ENCODE measurements at regions not wholly inside any gene's neighbourhood (a gene's known extent, or its start where the extent isn't known, plus 50 kb on each side); places are given as distances from the start of the nearest gene placed in this dataset.

GRCh38 chr3:150075417-150075865 is 104.7 kb upstream of the PFN2 start:
- intact Hi-C loops (cut with micrococcal nuclease): no loop called here
- no peaks in the 10 kb centered on the region for H3K4me1 ChIP-seq (ENCODE audit: control insufficient read depth in 1 of 2, insufficient read depth in 2 of 2, low read length in 2 of 2)
- H3K36me3 ChIP-seq (replicated peaks in 1 of 2; ENCODE audit: control insufficient read depth in 1 of 2, insufficient read depth in 2 of 2, low read length in 2 of 2): no peaks in the 10 kb centered on the region
- Mint-ChIP-seq H3K9me3 (peaks cover 0 to 10% (median 6%) of the 10 kb centered on the region in 7 donors), H3K36me3 (no peaks in the 10 kb centered on the region), H3K27me3 (ENCODE audit: low read depth in 3 of 3) (peaks cover 5 to 12% (median 6%) of the 10 kb centered on the region in 3 donors), H3K4me3 (no peak overlapping the region), H3K4me1 (no peaks in the 10 kb centered on the region), H3K27ac (no peak overlapping the region)
- H3K4me3 ChIP-seq (replicated peaks in 1 of 3; ENCODE audit: low read depth in 2 of 3, low read length in 3 of 3): no peak overlapping the region
- H3K9ac ChIP-seq (ENCODE audit: insufficient read depth, low read length, poor library complexity, severe bottlenecking): no peak overlapping the region
- H3K27me3 ChIP-seq (ENCODE audit: control insufficient read depth in 2 of 2, insufficient read depth in 2 of 2, low read length in 2 of 2): no peaks in the 10 kb centered on the region
- H3K27ac ChIP-seq (ENCODE audit: low read depth in 1 of 2, low read length in 2 of 2): no peak overlapping the region
- WGBS (ENCODE audit: insufficient coverage): 92% methylated on average over 2 of the region's 11 CpGs
- H3K9me3 ChIP-seq (replicated peaks in 1 of 2; ENCODE audit: control insufficient read depth in 1 of 2, insufficient read depth in 1 of 2, low read length in 2 of 2): peaks cover 5 to 8% of the 10 kb centered on the region in 2 donors
- TF ChIP-seq CTCF (IDR thresholded peaks at IDR 0.05): no peak
- DNase-seq: no peak
- no peaks in the 10 kb centered on the region for H4K20me1 ChIP-seq (ENCODE audit: insufficient read depth, low read length)
- no peaks in the 10 kb centered on the region for H3K79me2 ChIP-seq (ENCODE audit: insufficient read depth, low read length)
- no peak overlapping the region for H2AFZ ChIP-seq (ENCODE audit: insufficient read depth, low read depth, low read length, poor library complexity, severe bottlenecking)
- no peak overlapping the region for H3K4me2 ChIP-seq (replicated peaks; ENCODE audit: extremely low read depth, low read length, poor library complexity, severe bottlenecking)

GRCh38 chr3:150074697-150075416 is 104.2 kb upstream of the PFN2 start:
- no peak for DNase-seq
- peaks cover 0 to 10% (median 6%) of the 10 kb centered on the region in 7 donors for H3K9me3 Mint-ChIP-seq
- H3K4me3 Mint-ChIP-seq: no peak overlapping the region
- H2AFZ ChIP-seq (ENCODE audit: insufficient read depth, low read depth, low read length, poor library complexity, severe bottlenecking): no peak overlapping the region
- no peaks in the 10 kb centered on the region for H4K20me1 ChIP-seq (ENCODE audit: insufficient read depth, low read length)
- H3K4me2 ChIP-seq (replicated peaks; ENCODE audit: extremely low read depth, low read length, poor library complexity, severe bottlenecking): no peak overlapping the region
- no peak overlapping the region for H3K4me3 ChIP-seq (replicated peaks in 1 of 3; ENCODE audit: low read depth in 2 of 3, low read length in 3 of 3)
- no peaks in the 10 kb centered on the region for H3K79me2 ChIP-seq (ENCODE audit: insufficient read depth, low read length)
- TF ChIP-seq CTCF (IDR thresholded peaks at IDR 0.05): no peak
- peaks cover 5 to 8% of the 10 kb centered on the region in 2 donors for H3K9me3 ChIP-seq (replicated peaks in 1 of 2; ENCODE audit: control insufficient read depth in 1 of 2, insufficient read depth in 1 of 2, low read length in 2 of 2)
- H3K27ac Mint-ChIP-seq: peak overlapping the region in 1 of 7 donors; percentile 76
- H3K36me3 Mint-ChIP-seq: no peaks in the 10 kb centered on the region
- H3K36me3 ChIP-seq (replicated peaks in 1 of 2; ENCODE audit: control insufficient read depth in 1 of 2, insufficient read depth in 2 of 2, low read length in 2 of 2): no peaks in the 10 kb centered on the region
- no peaks in the 10 kb centered on the region for H3K4me1 ChIP-seq (ENCODE audit: control insufficient read depth in 1 of 2, insufficient read depth in 2 of 2, low read length in 2 of 2)
- WGBS (ENCODE audit: insufficient coverage): 70% methylated on average over 2 of the region's 7 CpGs
- H3K4me1 Mint-ChIP-seq: no peaks in the 10 kb centered on the region
- intact Hi-C loops (cut with micrococcal nuclease): no loop called here
- no peak overlapping the region for H3K9ac ChIP-seq (ENCODE audit: insufficient read depth, low read length, poor library complexity, severe bottlenecking)
- H3K27me3 ChIP-seq (ENCODE audit: control insufficient read depth in 2 of 2, insufficient read depth in 2 of 2, low read length in 2 of 2): no peaks in the 10 kb centered on the region
- H3K27ac ChIP-seq (ENCODE audit: low read depth in 1 of 2, low read length in 2 of 2): no peak overlapping the region
- peaks cover 4 to 12% (median 5%) of the 10 kb centered on the region in 3 donors for H3K27me3 Mint-ChIP-seq (ENCODE audit: low read depth in 3 of 3)

Data from CD14-positive monocyte (primary cell).